Nephron progenitor cell (in vitro differentiated cells): ENCODE measurements at regions not wholly inside any gene's neighbourhood (a gene's known extent, or its start where the extent isn't known, plus 50 kb on each side); places are given as distances from the start of the nearest gene placed in this dataset.

Source experiments
- DNase-seq: peaks from one replicate; pipeline ENCODE4 v3.0.0; 2021
- H3K27ac Mint-ChIP-seq: 2 replicates; pipeline ENCODE4 v1.8.0; 2021; ENCODE audit warnings: mild to moderate bottlenecking, moderate library complexity, mixed read lengths
- H3K27me3 Mint-ChIP-seq: 2 replicates; pipeline ENCODE4 v1.8.0; 2021; ENCODE audit warnings: mild to moderate bottlenecking, low read depth, mixed read lengths; ENCODE audit not compliant: poor library complexity
- H3K36me3 Mint-ChIP-seq: 2 replicates; pipeline ENCODE4 v1.8.0; 2021; ENCODE audit warnings: low read depth, mixed read lengths
- H3K4me1 Mint-ChIP-seq: 2 replicates; pipeline ENCODE4 v1.8.0; 2021; ENCODE audit warnings: mixed read lengths
- H3K4me3 Mint-ChIP-seq: 2 replicates; pipeline ENCODE4 v1.8.0; 2021; ENCODE audit warnings: mild to moderate bottlenecking, moderate library complexity, mixed read lengths
- H3K9me3 Mint-ChIP-seq: 2 replicates; pipeline ENCODE4 v1.8.0; 2021; ENCODE audit warnings: mild to moderate bottlenecking, moderate library complexity, mixed read lengths
- TF ChIP-seq, protein P1 (sequence below): fragments of 200-600 bp; sonication (generic); IDR thresholded peaks from 2 replicates; pipeline ENCODE4 v1.5.0; 2021; ENCODE audit warnings: antibody characterized with exemption

- Mint-ChIP-seq H3K27me3 (no peaks in the 10 kb centered on the region), H3K4me1 (no peaks in the 10 kb centered on the region), H3K27ac (no peak overlapping the region), H3K36me3 (peaks cover 9% of the 10 kb centered on the region), H3K9me3 (peaks cover 21% of the 10 kb centered on the region), H3K4me3 (no peak overlapping the region)
- TF ChIP-seq, protein P1, sequence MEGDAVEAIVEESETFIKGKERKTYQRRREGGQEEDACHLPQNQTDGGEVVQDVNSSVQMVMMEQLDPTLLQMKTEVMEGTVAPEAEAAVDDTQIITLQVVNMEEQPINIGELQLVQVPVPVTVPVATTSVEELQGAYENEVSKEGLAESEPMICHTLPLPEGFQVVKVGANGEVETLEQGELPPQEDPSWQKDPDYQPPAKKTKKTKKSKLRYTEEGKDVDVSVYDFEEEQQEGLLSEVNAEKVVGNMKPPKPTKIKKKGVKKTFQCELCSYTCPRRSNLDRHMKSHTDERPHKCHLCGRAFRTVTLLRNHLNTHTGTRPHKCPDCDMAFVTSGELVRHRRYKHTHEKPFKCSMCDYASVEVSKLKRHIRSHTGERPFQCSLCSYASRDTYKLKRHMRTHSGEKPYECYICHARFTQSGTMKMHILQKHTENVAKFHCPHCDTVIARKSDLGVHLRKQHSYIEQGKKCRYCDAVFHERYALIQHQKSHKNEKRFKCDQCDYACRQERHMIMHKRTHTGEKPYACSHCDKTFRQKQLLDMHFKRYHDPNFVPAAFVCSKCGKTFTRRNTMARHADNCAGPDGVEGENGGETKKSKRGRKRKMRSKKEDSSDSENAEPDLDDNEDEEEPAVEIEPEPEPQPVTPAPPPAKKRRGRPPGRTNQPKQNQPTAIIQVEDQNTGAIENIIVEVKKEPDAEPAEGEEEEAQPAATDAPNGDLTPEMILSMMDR = no peak
- no peak for DNase-seq
Measured at GRCh38 chr1:68826836-68827235, 330.0 kb upstream of the DEPDC1 start.

DNA sequence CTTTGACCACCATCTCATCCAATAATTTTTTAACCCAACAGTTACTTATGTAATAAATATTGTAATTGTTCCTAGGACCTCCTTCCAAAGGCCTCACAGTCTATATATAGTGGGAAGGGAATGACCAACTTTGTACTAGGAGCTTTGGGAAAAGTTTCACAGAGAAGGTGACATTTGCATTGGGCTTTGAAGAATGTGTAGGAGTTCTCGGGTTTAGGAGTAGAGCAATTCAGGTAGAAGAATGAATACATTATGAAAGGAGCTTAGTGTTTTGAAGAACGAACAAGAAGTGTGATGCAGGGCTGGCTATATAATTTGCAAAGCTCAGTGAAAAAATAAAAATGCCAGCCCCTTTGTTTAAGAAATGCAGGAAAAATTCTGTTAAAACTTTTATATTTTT is 330.4 kb upstream of the DEPDC1 start:
- peaks cover 9% of the 10 kb centered on the region for H3K36me3 Mint-ChIP-seq
- TF ChIP-seq, protein P1 = no peak
- H3K4me1 Mint-ChIP-seq = no peaks in the 10 kb centered on the region
- no peak overlapping the region for H3K4me3 Mint-ChIP-seq
- DNase-seq = no peak
- peaks cover 21% of the 10 kb centered on the region for H3K9me3 Mint-ChIP-seq
- H3K27ac Mint-ChIP-seq = no peak overlapping the region
- H3K27me3 Mint-ChIP-seq = no peaks in the 10 kb centered on the region

DNA sequence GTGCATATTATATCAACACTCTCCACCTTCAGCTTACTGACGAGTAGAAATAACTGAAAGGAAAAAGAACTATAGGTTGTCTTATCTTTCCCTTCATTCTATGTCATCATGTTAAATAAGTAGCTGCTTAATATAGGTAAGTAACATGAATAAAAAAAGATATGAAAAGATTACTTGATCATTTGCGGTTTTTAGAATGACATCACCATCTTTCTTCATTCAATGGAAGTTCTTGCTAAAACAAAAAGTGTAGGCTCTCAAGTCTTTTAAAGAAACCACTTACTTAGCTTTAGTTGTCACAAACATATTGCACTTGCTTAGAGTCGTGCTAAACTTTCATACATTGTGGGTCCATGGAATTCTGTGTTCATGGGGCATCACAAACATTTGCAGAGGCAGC is 331.1 kb upstream of the DEPDC1 start:
- Mint-ChIP-seq H3K4me1 (no peaks in the 10 kb centered on the region), H3K36me3 (peaks cover 9% of the 10 kb centered on the region), H3K4me3 (no peak overlapping the region), H3K9me3 (peaks cover 21% of the 10 kb centered on the region), H3K27me3 (no peaks in the 10 kb centered on the region), H3K27ac (no peak overlapping the region)
- DNase-seq = no peak
- TF ChIP-seq, protein P1 = no peak

DNA sequence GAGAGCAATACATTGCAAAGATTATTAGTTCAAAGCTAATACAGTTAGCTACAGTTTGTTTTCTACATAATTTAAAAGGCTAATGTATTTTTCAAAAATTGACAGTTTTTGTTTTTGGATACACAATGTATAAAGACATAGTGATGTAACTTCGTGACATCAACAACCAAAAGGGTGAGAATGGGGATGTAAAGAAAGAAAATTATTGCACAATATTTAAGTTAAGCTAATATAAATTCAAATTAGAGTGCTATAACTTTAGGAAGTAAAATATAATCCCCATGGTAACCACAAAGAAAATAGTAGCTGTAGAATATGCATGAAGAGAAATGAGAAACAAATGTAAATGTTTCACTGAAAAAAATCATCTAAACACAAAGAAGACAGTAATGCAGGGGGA is 334.4 kb upstream of the DEPDC1 start:
- Mint-ChIP-seq H3K27ac (no peak overlapping the region), H3K4me3 (no peak overlapping the region), H3K27me3 (peaks cover 4% of the 10 kb centered on the region), H3K4me1 (no peaks in the 10 kb centered on the region), H3K36me3 (peaks cover 9% of the 10 kb centered on the region), H3K9me3 (peaks cover 21% of the 10 kb centered on the region)
- no peak for DNase-seq
- TF ChIP-seq, protein P1 = no peak

DNA sequence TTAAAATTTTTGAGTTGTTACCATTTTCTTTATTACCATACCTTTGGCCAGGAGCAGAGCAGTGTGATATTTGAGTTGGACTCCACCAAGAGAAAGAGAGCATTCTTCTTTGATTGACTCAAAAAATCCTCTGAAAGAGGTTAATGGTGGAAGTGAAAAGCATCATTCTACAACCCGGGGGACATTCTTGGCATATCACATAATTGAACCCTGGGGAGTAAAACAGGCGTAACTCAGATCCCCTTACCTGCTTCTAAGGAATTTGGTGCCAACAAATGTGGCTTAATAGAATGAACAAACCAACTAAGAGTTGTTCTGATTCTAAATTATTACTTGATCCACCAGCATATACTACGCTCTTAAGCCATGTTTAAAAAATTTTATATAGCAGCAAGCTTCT is 351.1 kb upstream of the DEPDC1 start:
- no peak for DNase-seq
- Mint-ChIP-seq H3K9me3 (no peaks in the 10 kb centered on the region), H3K4me3 (no peak overlapping the region), H3K27ac (no peak overlapping the region), H3K4me1 (peaks cover 7% of the 10 kb centered on the region), H3K36me3 (no peaks in the 10 kb centered on the region), H3K27me3 (peaks cover 3% of the 10 kb centered on the region)
- TF ChIP-seq, protein P1 = no peak

DNA sequence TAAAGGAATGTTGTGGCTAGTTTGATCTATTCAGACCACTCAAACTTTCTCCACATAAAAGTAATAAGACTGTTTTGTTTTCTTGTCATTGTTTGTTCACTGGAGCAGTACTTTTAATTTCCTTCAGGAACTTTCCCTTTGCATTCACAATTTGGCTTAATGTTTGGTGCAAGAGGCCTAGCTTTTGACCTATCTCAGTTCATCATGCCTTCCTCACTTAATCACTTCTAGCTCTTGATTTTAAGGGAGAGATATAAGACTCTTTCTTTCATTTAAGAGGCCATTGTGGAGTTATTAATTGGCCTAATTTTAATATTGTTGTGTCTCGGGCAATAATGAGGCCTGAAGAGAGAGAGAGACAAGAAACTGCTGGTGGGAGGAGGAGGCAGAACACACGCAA is 371.7 kb upstream of the DEPDC1 start:
- no peaks in the 10 kb centered on the region for H3K4me1 Mint-ChIP-seq
- TF ChIP-seq, protein P1 = no peak
- no peak for DNase-seq
- H3K36me3 Mint-ChIP-seq = no peaks in the 10 kb centered on the region
- peaks cover 7% of the 10 kb centered on the region for H3K27me3 Mint-ChIP-seq
- no peak overlapping the region for H3K27ac Mint-ChIP-seq
- H3K4me3 Mint-ChIP-seq = no peak overlapping the region
- H3K9me3 Mint-ChIP-seq = peaks cover 68% of the 10 kb centered on the region
